Transverse colon (tissue), 4 donors: ENCODE measurements at regions not wholly inside any gene's neighbourhood (a gene's known extent, or its start where the extent isn't known, plus 50 kb on each side); places are given as distances from the start of the nearest gene placed in this dataset.
"Not testable (repeated sequence)": the region's sequence is repeated elsewhere in the genome, so short reads cannot be mapped to it uniquely, and the experiment has no call there.

ENCODE experiments used
- EP300 ChIP-seq: sonication (generic); formaldehyde crosslinking; IDR thresholded peaks from one replicate; pipeline ENCODE4 v1.6.1; 2017; ENCODE audit warnings: antibody characterized with exemption, low read depth
- POLR2A ChIP-seq: fragments of 450-650 bp; IDR thresholded peaks from one replicate; pipeline ENCODE4 v1.6.1; 2016; ENCODE audit warnings: antibody characterized with exemption, mild to moderate bottlenecking, moderate library complexity
- POLR2AphosphoS5 ChIP-seq, 3 donors: sonication (generic); formaldehyde crosslinking; IDR thresholded peaks; one replicate each; pipeline ENCODE4 v1.6.1; 2016; ENCODE audit warnings: antibody characterized with exemption in 3 of 3
- TF ChIP-seq, protein P1 (sequence below), 5 experiments: fragments of 200-600 bp in 3 of 5; fragments of 450-650 bp in 2 of 5; sonication (generic) in 3 of 5; IDR thresholded peaks; 1 replicate in 2 of 5; 2 replicates in 3 of 5; pipeline ENCODE4 v1.5.1; 2016 to 2017; ENCODE audit warnings: antibody characterized with exemption in 5 of 5, inconsistent platforms in 3 of 5, mild to moderate bottlenecking in 2 of 5, moderate library complexity in 1 of 5

GRCh38 chrX:144089674-144090073, 205.8 kb downstream of the UBE2NL start:
- TF ChIP-seq POLR2AphosphoS5 (IDR thresholded peaks at IDR 0.05); POLR2A; EP300: not testable (repeated sequence)
- TF ChIP-seq, protein P1, sequence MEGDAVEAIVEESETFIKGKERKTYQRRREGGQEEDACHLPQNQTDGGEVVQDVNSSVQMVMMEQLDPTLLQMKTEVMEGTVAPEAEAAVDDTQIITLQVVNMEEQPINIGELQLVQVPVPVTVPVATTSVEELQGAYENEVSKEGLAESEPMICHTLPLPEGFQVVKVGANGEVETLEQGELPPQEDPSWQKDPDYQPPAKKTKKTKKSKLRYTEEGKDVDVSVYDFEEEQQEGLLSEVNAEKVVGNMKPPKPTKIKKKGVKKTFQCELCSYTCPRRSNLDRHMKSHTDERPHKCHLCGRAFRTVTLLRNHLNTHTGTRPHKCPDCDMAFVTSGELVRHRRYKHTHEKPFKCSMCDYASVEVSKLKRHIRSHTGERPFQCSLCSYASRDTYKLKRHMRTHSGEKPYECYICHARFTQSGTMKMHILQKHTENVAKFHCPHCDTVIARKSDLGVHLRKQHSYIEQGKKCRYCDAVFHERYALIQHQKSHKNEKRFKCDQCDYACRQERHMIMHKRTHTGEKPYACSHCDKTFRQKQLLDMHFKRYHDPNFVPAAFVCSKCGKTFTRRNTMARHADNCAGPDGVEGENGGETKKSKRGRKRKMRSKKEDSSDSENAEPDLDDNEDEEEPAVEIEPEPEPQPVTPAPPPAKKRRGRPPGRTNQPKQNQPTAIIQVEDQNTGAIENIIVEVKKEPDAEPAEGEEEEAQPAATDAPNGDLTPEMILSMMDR (IDR thresholded peaks at IDR 0.05) = not testable (repeated sequence)
